GM19324 (cell line): ENCODE measurements at regions not wholly inside any gene's neighbourhood (a gene's known extent, or its start where the extent isn't known, plus 50 kb on each side); places are given as distances from the start of the nearest gene placed in this dataset.

Experiments used
- ATAC-seq: cut with Tn5 transposase; IDR thresholded peaks from one replicate; pipeline ENCODE4 v1.9.1; 2021; ENCODE audit warnings: mild to moderate bottlenecking, moderate library complexity; ENCODE audit not compliant: unreplicated experiment, low FRiP score

GRCh38 chr2:64819774-64820688 is 166.3 kb upstream of the SERTAD2 start:
- peak; percentile 87 for ATAC-seq

DNA sequence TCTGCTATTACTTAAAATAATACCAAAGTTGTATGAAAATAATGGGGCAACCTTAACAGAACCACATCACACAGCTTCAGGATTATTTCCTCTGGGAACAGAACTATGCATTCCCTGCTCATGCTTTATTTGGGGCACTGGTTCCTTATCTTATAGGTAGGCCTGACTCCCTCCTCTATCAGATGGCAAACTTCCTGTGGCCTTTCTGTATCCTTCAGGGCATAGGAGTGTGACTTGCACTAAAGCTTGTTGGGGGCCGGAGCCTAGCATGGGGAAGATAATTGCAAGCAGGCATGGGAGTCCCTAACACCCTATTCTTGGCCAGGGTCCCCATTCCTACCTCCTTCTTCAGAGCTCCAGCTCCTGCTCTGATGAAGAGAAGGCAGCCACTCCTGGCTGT is 167.2 kb upstream of the SERTAD2 start:
- no peak for ATAC-seq

DNA sequence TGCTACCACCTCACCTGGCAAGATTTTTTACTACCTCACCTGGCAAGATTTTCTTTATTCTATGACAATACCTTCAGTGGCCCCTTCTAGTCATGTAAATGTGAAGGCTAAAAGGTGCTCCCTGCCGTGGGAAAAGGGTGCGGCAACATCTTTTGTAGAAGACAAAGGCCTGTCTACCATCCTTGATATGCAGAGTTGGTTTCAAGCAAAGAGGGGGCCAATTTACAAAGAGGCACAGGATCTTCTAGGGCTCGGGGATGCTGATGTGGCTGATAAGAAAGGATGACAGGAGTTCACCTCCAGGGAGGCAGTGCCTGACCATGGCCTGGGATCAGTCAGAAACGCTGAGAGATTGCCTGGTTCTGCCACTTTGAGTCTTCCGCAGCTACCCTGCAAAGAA is 165.4 kb upstream of the SLC1A4 start:
- ATAC-seq: no peak

GRCh38 chr2:64825831-64826491 is 163.2 kb upstream of the SLC1A4 start:
- no peak for ATAC-seq

DNA sequence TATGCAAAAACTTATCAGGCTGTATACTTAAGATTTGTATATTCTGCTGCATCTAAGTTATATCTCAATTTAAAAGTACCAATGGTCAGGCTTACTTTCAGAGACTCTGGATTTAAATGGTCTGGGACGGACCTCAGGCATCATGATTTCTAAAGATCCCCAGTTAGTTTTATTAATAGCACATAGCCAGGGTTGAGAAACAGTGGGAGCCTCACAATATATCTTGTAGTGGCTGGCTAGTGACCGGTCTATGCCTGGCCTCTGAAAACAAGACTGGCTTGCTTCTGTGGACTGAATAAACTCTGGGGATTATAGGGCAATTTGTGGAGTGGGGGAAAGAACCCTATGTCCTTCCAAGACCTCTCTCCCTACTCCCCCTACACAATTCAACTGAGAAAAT is 162.5 kb upstream of the SLC1A4 start:
- ATAC-seq: no peak

DNA sequence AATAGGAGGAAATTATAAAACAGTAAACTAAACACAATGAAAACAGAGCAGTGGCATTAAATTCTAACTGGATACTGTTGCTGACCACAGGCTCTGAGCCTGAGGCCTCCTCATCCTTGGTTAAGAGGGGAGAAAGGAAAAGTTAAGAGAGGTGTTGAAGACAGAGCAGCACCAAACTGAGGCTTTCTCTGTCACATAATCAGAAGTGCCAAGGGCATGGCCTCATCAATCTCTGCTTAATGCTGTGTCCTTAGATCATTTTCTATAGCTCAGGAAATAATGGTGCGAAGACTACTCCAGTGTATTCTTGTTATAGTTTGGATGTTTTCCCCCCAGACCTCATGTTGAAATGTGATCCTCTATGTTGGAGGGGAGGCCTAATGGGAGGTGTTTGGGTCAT is 160.9 kb upstream of the SLC1A4 start:
- ATAC-seq: no peak

DNA sequence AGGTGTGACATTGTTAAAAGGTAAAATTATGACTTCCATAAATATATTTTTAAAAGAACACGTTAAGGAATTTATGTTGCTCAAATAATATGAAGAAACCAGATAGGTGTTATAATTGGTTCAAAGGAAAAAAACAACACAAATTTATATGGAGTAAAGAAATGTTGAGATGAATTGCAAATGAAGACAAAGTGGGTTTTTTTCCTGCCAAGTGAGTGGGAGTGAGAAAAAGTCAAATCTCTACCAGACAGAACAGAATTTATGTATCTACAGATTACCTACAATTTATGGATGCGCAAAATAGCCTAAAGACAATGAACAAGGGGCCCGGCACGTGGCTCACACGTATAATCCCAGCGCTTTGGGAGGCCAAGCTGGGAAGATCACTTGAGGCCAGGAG is 159.7 kb upstream of the SLC1A4 start:
- ATAC-seq: no peak

- peak; percentile 74 for ATAC-seq
Measured at GRCh38 chr2:64831134-64831976, 157.8 kb upstream of the SLC1A4 start.

GRCh38 chr2:64831977-64832328 is 157.2 kb upstream of the SLC1A4 start:
- ATAC-seq: no peak

DNA sequence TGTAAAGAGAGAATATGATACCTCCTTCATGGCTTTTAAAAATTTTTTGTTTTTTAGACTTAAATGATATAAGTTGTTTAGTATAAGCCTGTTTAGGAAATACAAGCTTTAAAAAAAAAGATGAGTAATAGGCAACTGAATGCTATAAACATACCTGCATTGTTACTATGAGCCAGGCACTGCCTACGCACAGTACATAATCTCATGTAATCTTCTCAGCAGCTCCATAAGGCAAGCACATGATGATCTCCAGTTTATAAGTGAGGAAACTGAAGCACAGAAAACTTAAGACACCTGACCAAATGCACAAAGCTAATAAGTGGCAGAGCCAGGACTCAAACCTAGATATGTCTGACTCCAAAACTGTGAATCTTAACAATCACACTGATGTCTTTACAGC is 156.3 kb upstream of the SLC1A4 start:
- ATAC-seq: no peak

DNA sequence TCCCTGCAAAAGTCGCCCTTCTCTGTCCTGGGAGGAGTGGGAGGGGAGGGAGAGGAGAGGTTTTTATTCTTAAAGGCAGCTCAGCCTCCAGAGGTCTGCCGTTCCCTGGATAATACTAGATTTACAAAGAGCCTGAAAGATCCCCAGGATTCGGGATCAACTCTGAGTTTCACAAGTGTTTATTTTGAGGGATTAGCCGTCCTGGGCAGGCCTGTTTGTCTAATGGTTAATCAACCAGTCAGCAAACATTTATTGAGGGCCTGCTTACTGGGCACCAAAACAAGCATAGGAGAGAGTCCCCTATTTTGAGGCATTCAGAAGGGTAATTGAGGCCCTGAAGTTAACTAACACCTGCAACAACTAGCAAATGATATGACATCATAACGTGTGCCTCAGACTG is 152.6 kb upstream of the SLC1A4 start:
- no peak for ATAC-seq

- no peak for ATAC-seq
Measured at GRCh38 chr2:64837116-64837731, 152.0 kb upstream of the SLC1A4 start.

- ATAC-seq: no peak
Measured at GRCh38 chr2:64837925-64838641, 151.1 kb upstream of the SLC1A4 start.

GRCh38 chr2:64838817-64839216 is 150.4 kb upstream of the SLC1A4 start:
- ATAC-seq: no peak

DNA sequence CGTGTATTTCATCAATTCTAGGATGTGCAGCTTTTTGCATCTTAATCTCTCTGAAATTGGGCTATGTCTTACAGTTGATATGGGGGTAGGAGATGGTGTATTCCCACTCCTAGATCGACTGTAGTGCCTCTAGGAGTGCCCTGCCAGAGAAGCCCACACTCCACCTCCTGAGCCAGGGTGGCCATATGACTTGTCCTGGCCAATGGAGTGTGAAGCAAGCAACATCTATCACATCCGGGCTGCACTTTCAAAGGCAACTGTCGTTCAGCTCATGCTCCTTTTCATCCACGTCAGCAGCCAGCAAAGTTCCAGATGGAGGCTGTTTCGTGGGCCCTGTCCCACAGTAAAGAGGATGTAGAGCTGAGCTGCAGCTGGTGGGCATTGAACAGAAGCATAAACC is 149.4 kb upstream of the SLC1A4 start:
- ATAC-seq: peak; percentile 67

DNA sequence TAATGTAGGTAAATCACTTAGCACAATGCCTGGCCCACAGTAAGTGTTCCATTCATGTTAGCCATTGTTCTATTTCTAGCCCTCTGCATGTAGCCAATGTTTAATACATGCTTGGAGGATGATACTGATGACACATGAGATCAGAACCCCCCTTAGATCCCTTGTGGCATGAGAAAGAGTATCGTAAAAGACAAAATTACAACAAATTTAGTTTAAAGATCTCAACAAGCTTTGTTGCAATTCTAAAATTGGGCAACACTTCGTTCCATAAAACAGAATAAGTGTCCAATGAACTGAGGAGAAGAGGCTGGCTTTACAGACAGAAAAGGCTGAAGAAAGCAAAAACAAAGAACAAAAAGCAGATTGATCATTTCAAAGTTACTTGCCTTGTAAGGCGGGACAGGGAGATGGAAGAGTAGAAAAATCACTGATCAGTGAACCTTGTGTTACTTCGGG is 148.7 kb upstream of the SLC1A4 start:
- ATAC-seq: no peak

DNA sequence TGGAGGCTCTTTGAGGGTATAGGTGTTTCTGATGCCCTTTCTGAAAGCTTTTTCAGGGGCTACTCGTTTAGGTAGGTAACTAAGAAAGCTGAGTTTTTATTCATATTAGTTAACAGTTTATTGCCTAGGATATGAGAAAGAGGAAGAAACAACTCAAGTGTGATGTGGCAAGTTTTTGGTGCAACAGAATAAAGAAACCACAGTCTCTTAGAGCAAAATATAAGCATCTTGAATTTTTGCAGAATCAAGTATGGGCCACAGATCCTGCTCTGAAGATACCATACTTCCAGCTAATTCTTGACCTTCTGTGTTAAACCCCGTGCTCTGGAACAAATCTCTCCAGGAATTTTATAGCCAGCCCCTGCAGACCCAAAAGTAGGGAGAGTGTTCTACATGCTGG is 147.7 kb upstream of the SLC1A4 start:
- ATAC-seq: no peak

DNA sequence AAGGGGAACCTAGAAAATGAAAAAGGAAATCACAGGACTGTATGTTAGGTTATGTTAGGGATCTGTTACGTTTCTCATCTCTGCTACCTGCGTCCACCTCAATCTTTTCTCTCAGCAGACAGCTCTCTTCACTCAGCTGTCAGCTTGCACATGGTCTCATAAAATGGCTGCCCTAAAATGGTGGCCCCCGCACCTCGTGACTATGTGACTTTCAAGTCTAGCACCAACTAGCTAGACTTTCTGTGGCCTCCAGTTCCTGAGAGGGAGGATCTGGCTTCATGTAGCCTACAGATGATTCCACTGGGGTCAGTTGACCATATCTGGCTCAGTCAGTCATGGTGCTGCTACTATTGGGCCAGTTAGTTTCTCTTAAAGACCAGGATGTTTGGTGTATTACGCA is 147.2 kb upstream of the SLC1A4 start:
- ATAC-seq: no peak

DNA sequence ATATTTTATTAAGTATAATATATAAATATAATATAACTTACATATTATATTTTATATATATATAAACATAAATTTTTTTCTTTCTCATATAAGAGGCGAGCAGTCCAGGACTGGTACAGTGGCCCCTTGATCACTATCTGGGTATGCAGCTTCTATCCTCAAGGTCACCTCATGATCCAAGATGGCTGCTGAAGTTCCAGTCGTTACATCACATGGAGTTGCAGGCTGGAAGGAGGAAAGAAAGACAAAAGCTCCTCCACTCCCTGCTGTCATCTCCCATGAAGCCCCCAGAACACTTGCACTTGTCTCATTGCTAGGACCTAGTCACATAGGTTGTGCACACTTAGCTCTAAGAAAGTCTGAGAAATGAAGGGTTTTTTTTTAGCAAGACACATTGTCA is 145.1 kb upstream of the SLC1A4 start:
- ATAC-seq: no peak

- no peak for ATAC-seq
Measured at GRCh38 chr2:64845273-64845905, 143.8 kb upstream of the SLC1A4 start.
